GM12873 (cell line): ENCODE measurements at regions not wholly inside any gene's neighbourhood (a gene's known extent, or its start where the extent isn't known, plus 50 kb on each side); places are given as distances from the start of the nearest gene placed in this dataset.

ENCODE experiments used
- TF ChIP-seq, protein P1 (sequence below): IDR thresholded peaks from 2 replicates; pipeline ENCODE4 v1.5.1; 2012; ENCODE audit warnings: low read depth, mild to moderate bottlenecking, moderate library complexity, low read length, control low read depth; ENCODE audit not compliant: insufficient read depth; ENCODE audit errors: missing control alignments

- TF ChIP-seq, protein P1, sequence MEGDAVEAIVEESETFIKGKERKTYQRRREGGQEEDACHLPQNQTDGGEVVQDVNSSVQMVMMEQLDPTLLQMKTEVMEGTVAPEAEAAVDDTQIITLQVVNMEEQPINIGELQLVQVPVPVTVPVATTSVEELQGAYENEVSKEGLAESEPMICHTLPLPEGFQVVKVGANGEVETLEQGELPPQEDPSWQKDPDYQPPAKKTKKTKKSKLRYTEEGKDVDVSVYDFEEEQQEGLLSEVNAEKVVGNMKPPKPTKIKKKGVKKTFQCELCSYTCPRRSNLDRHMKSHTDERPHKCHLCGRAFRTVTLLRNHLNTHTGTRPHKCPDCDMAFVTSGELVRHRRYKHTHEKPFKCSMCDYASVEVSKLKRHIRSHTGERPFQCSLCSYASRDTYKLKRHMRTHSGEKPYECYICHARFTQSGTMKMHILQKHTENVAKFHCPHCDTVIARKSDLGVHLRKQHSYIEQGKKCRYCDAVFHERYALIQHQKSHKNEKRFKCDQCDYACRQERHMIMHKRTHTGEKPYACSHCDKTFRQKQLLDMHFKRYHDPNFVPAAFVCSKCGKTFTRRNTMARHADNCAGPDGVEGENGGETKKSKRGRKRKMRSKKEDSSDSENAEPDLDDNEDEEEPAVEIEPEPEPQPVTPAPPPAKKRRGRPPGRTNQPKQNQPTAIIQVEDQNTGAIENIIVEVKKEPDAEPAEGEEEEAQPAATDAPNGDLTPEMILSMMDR = no peak
These were observed 321.4 kb downstream of the MSX2 start for GRCh38 chr5:175045820-175046219.

GRCh38 chr5:175037820-175038219 is 313.4 kb downstream of the MSX2 start:
- TF ChIP-seq, protein P1 = no peak

DNA sequence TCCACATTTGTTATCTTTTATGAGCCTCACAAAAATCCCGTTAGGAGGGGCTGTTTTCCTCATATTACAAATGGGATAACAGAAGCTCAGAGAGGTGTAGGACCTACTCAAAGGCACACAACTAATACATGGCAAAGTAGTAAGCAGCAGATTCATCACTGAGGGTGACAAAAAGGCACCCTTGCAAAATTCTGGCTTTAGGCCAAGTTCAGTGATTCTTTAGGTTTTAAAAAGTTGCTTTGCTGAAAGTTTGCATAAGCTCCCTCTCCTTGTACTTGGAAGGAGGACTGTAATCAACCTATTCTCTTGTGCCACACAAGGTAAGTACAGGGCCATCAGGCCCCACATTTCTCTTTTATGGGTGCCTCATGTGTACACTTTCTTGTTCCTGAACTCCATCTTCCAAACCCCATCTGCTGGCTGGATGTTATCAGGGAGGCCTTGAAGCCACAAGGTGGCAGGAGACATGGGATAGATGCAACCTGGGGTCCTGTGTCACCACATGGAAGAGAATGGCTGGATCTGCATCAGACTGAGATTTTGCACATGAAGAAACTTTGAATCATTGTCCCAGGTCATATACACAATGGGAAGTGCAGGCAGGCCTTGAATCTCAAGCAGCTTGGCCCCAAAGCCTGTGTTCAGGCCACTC is 311.6 kb downstream of the MSX2 start:
- TF ChIP-seq, protein P1 = no peak

GRCh38 chr5:175034924-175035323 is 310.5 kb downstream of the MSX2 start:
- TF ChIP-seq, protein P1 = no peak

DNA sequence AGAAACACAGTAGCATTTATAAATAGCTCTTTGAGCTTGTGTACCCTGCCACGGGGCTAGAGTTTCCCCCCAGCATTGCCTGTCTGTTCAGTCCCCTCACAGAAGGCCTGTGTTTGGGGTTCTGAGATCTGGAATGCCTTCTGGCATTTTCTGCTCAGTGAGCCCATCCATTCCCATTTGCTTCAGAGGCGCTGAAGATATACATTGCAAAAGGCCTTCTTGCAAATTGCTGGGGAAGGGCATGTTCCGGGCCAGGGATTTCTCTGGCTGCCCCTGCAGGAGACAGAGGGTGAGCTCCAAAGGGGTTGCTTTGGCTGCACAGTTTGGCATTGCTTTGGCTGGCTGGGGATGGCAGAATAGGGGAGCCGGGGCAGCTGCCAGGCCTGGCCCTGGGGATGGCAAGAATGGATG is 308.4 kb downstream of the MSX2 start:
- TF ChIP-seq, protein P1 = no peak

DNA sequence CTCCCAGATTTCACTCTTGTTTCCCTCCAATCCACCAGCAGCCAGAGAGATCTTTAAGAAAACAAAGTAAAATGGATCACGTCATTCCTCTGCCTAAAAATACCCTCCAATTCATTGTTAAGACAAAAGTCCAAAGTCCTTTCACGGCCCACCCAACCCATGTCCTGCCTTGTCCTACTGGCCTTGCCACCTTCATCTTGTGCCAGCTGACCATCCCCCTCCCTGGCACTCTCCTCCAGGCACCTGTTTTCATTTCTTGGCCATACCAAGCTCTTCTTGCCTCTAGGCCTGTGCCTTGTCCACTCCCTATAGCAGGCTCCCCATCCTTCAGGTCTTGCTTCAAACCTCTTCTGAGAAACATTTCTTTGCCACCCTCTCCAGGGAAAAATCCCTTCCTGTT is 307.6 kb downstream of the MSX2 start:
- TF ChIP-seq, protein P1 = no peak

GRCh38 chr5:175027390-175027789 is 303.0 kb downstream of the MSX2 start:
- TF ChIP-seq, protein P1 = no peak
